Neural crest cell (in vitro differentiated cells): ENCODE measurements at regions not wholly inside any gene's neighbourhood (a gene's known extent, or its start where the extent isn't known, plus 50 kb on each side); places are given as distances from the start of the nearest gene placed in this dataset.
"Not testable (repeated sequence)": the region's sequence is repeated elsewhere in the genome, so short reads cannot be mapped to it uniquely, and the experiment has no call there.

Experiments used
- DNase-seq: peaks from one replicate; pipeline ENCODE4 v3.0.0; 2021; ENCODE audit warnings: low read depth, mixed read lengths, low spot score
- H3K27ac Mint-ChIP-seq: one replicate; pipeline ENCODE4 v1.8.0; 2021; ENCODE audit warnings: mild to moderate bottlenecking, mixed read lengths; ENCODE audit not compliant: unreplicated experiment
- H3K27me3 Mint-ChIP-seq: 2 replicates; pipeline ENCODE4 v1.8.0; 2021; ENCODE audit warnings: low read depth, mild to moderate bottlenecking, mixed read lengths
- H3K36me3 Mint-ChIP-seq: 2 replicates; pipeline ENCODE4 v1.8.0; 2021; ENCODE audit warnings: low read depth, mild to moderate bottlenecking, mixed read lengths
- H3K4me1 Mint-ChIP-seq: 2 replicates; pipeline ENCODE4 v1.8.0; 2021; ENCODE audit warnings: mixed read lengths
- H3K4me3 Mint-ChIP-seq: one replicate; pipeline ENCODE4 v1.8.0; 2021; ENCODE audit warnings: mild to moderate bottlenecking, mixed read lengths
- H3K9me3 Mint-ChIP-seq: 2 replicates; pipeline ENCODE4 v1.8.0; 2021; ENCODE audit warnings: mixed read lengths

GRCh38 chr15:85255502-85255901 is 124.9 kb upstream of the AKAP13 start:
- not testable (repeated sequence) for DNase-seq

GRCh38 chr15:85256009-85256997 is 124.1 kb upstream of the AKAP13 start:
- not testable (repeated sequence) for H3K4me1 Mint-ChIP-seq, DNase-seq, H3K27me3 Mint-ChIP-seq, H3K4me3 Mint-ChIP-seq, H3K27ac Mint-ChIP-seq, H3K9me3 Mint-ChIP-seq, H3K36me3 Mint-ChIP-seq

More at GRCh38 chr15:85255502-85255901, 124.9 kb upstream of the AKAP13 start:
- not testable (repeated sequence) for H3K9me3 Mint-ChIP-seq, H3K27ac Mint-ChIP-seq, H3K4me3 Mint-ChIP-seq, H3K4me1 Mint-ChIP-seq, H3K27me3 Mint-ChIP-seq, H3K36me3 Mint-ChIP-seq

- not testable (repeated sequence) for H3K4me1 Mint-ChIP-seq, H3K4me3 Mint-ChIP-seq, DNase-seq, H3K27me3 Mint-ChIP-seq, H3K27ac Mint-ChIP-seq, H3K36me3 Mint-ChIP-seq, H3K9me3 Mint-ChIP-seq
Observed at GRCh38 chr15:85258062-85258445, 122.3 kb upstream of the AKAP13 start.

- H3K4me1 Mint-ChIP-seq, H3K9me3 Mint-ChIP-seq, H3K27me3 Mint-ChIP-seq, H3K4me3 Mint-ChIP-seq, H3K36me3 Mint-ChIP-seq, H3K27ac Mint-ChIP-seq, DNase-seq: not testable (repeated sequence)
Observed at GRCh38 chr15:85258559-85259209, 121.7 kb upstream of the AKAP13 start.

GRCh38 chr15:85260526-85260925 is 119.9 kb upstream of the AKAP13 start:
- not testable (repeated sequence) for H3K27ac Mint-ChIP-seq, H3K4me1 Mint-ChIP-seq, H3K27me3 Mint-ChIP-seq, H3K9me3 Mint-ChIP-seq, DNase-seq, H3K4me3 Mint-ChIP-seq, H3K36me3 Mint-ChIP-seq

DNA sequence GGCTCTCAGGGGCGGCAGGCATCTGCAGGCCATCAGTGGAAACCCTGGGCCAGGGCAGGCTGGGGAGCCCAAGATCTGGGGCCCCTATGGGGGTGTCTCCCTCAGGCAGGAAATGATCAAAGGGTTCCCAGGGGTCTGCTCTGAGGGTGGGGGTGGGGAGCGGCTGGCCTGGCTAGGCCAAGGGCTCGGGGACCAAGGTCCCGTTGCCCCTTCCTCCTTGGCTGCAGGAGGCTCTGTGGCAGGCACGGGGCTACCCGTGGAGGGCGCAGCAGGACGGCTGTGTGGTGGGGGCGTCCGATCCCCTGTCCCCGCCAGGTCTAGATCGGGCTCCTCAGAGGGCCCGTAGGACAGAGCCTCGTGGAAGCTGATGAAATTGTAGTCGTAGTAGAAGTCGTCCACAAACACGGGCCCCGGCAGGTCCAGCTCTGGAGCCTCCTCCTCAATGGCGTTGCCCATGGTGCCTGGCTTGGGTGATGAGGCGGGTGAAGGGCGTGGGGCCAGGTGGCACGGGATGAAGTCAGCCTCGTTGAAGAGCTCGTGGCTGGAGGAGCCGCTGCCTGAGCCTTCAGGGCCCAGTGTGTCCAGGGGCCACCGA is 117.8 kb upstream of the AKAP13 start:
- H3K27me3 Mint-ChIP-seq, H3K9me3 Mint-ChIP-seq, H3K4me1 Mint-ChIP-seq, H3K36me3 Mint-ChIP-seq, DNase-seq, H3K4me3 Mint-ChIP-seq, H3K27ac Mint-ChIP-seq: not testable (repeated sequence)

- not testable (repeated sequence) for H3K27me3 Mint-ChIP-seq, H3K9me3 Mint-ChIP-seq, H3K4me1 Mint-ChIP-seq, H3K27ac Mint-ChIP-seq, DNase-seq, H3K36me3 Mint-ChIP-seq, H3K4me3 Mint-ChIP-seq
Observed at GRCh38 chr15:85263842-85264440, 116.5 kb upstream of the AKAP13 start.

GRCh38 chr15:85264614-85265190 is 115.7 kb upstream of the AKAP13 start:
- H3K36me3 Mint-ChIP-seq, H3K4me1 Mint-ChIP-seq, H3K9me3 Mint-ChIP-seq, H3K4me3 Mint-ChIP-seq, DNase-seq, H3K27ac Mint-ChIP-seq, H3K27me3 Mint-ChIP-seq: not testable (repeated sequence)

GRCh38 chr15:85267158-85267857 is 113.1 kb upstream of the AKAP13 start:
- H3K9me3 Mint-ChIP-seq: not testable (repeated sequence)

More at GRCh38 chr15:85267158-85267857, 113.1 kb upstream of the AKAP13 start:
- H3K27ac Mint-ChIP-seq, H3K4me1 Mint-ChIP-seq, H3K36me3 Mint-ChIP-seq, H3K4me3 Mint-ChIP-seq, DNase-seq, H3K27me3 Mint-ChIP-seq: not testable (repeated sequence)
